GM12873 (cell line): ENCODE measurements at regions not wholly inside any gene's neighbourhood (a gene's known extent, or its start where the extent isn't known, plus 50 kb on each side); places are given as distances from the start of the nearest gene placed in this dataset.
A peak's percentile ranks its signal among the peaks of the same experiment; 100 is the strongest.

Experiments
- CTCF ChIP-seq: IDR thresholded peaks from 2 replicates; pipeline ENCODE4 v1.5.1; 2012; ENCODE audit warnings: low read depth, mild to moderate bottlenecking, moderate library complexity, low read length, control low read depth; ENCODE audit not compliant: insufficient read depth; ENCODE audit errors: missing control alignments

DNA sequence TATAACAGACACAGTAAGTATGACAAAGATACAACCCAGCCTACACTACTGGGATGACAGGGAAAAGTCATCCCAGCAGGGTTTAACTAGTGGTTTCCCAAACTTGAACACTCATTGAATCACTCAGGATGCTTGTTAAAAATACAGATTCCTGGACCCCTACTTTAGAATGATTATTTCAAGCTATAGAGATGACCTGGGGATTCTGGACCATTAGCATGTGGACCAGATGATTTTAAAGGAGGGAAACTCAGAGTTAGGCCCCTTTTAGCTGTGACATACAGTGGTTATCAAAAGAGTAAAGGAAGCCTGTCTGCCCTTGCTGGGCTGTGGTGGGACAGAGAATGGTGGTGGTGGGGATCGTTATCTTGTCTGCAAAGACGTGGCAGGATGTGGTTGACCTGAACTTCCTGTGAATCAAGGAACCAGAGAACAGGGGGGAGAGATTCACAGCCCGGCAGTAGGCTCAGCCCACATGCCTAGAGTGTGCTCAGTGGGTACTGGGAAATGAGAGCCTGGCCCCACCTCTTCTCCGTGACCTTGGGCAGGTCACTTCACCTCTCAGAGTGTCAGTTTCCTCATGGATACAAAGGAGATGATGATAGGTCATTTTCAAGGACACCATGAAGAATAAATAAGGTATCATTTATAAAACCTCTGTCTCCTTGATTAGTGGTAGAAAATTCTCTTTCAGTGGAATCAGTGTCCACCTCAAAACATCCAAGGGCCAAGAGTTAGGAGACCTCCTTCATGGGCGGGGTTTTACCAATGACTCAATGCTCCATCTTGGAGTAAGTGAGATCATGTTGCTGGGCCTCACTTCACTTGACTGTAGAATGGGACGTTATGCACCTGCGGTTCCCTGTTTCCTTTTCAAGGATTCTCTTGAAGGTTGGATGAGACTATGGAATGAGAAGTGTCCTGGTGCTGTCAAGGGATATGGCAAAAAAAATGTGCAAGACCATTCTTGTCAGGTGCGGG, 306.5 kb downstream of the RPLP1 start:
- no peak for TF ChIP-seq CTCF

- TF ChIP-seq CTCF, result no peak
Measured at GRCh38 chr15:69760258-69760845, 307.7 kb downstream of the RPLP1 start.

- no peak for TF ChIP-seq CTCF
Measured at GRCh38 chr15:69760890-69761568, 308.4 kb downstream of the RPLP1 start.

- peak; percentile 6 for TF ChIP-seq CTCF
Measured at GRCh38 chr15:69762373-69763148, 309.9 kb downstream of the RPLP1 start.

DNA sequence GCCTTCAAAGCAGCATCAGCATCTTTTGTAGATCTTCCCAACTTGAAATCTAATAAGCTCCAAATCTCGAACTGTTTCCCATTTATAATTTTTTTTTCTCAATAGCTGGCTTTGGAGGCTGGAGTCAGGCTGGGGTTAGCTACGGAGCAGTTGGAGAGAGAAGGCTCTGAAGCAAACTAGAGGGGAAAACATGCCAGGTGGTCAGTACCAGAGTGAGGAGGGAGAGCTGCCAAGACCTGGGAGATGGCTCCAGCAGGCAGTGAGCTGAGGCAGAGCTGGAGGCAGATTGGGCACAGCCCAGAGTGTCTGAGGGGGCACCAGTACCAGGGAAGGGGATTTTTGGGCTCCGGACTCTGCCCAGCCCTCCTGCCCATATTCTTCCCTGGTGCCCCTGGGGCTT, 311.2 kb downstream of the RPLP1 start:
- no peak for TF ChIP-seq CTCF

DNA sequence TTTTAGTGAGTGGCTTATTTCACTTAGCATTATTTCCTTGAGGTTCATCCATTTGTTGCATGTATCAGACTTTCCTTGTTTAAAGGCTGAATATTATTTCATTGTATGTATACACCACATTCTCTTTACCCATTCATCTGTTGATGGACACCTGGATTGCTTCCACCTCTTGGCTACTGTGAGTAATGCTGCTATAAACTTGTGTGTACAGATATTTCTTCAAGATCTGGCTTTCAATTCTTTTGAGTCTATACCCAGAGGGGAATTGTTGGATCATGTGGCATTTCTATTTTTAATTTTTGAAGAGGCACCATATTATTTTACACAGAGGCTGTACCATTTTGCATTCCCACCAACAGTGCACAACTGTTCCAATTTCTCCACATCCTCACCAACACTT, 313.5 kb downstream of the RPLP1 start:
- no peak for TF ChIP-seq CTCF
